HCT116 (cell line): ENCODE measurements at regions not wholly inside any gene's neighbourhood (a gene's known extent, or its start where the extent isn't known, plus 50 kb on each side); places are given as distances from the start of the nearest gene placed in this dataset.

Experiments used
- ATAC-seq: fragments of 200-7000 bp; cut with Tn5 transposase; 2 replicates; pipeline ENCODE4 v1.9.1; 2020; ENCODE audit warnings: mild to moderate bottlenecking, moderate library complexity
- BruUV-seq: library from RNA; stranded (reverse); fragments of 400-500 nt; replicated peaks from 2 replicates; lab custom pipeline; 2021; lab: Mats Ljungman, UMichigan
- CTCF ChIA-PET: fragments of 300-600 bp; sonication (Branson Sonifier 250); formaldehyde crosslinking; loops from one replicate; lab custom pipeline; 2021; ENCODE audit warnings: antibody characterized with exemption; lab: Charles Lee
- POLR2A ChIA-PET: fragments of 300-600, 350-600 bp; sonication (Branson Sonifier 250); formaldehyde crosslinking; loops from one replicate; lab custom pipeline; 2021; ENCODE audit warnings: antibody characterized with exemption; lab: Charles Lee
- RAD21 ChIA-PET, 2 experiments: fragments of 300-600 bp; sonication (Branson Sonifier 250); formaldehyde crosslinking; loops; one replicate each; lab custom pipeline; 2023; ENCODE audit warnings: low total read pairs in 2 of 2; ENCODE audit not compliant: uncharacterized antibody in 2 of 2, unreplicated experiment in 2 of 2, low non-redundant PET in 1 of 2; lab: Charles Lee
- DNase-seq: peaks from one replicate; pipeline ENCODE4 v3.0.0-alpha.2; 2010; ENCODE audit warnings: low read depth, low spot score
- H2AFZ ChIP-seq: fragments of 200-600 bp; shearing (Covaris generic), sonication (generic); 2 replicates; pipeline ENCODE4 v1.6.1; 2017; ENCODE audit warnings: low read depth, mixed run types, mixed read lengths, antibody characterized with exemption, low read length; ENCODE audit not compliant: poor library complexity, severe bottlenecking
- H3K27ac ChIP-seq: 2 replicates; pipeline ENCODE4 v1.5.1; 2012; ENCODE audit warnings: low read depth, low read length
- H3K27me3 ChIP-seq: fragments of 200-600 bp; sonication (generic); 2 replicates; pipeline ENCODE4 v1.6.1; 2016; ENCODE audit warnings: mixed run types, low read length, mixed read lengths; ENCODE audit not compliant: insufficient read depth
- H3K36me3 ChIP-seq, 2 experiments: fragments of 200-500 bp in 1 of 2; fragments of 200-600 bp in 1 of 2; sonication (Bioruptor generic) in 1 of 2; sonication (generic) in 1 of 2; 2 replicates each; pipeline versions ENCODE4 v1.5.1 to v1.6.1; 2014 to 2016; ENCODE audit warnings: low read length in 2 of 2, inconsistent platforms in 1 of 2, mixed read lengths in 1 of 2, mixed run types in 1 of 2; ENCODE audit not compliant: insufficient read depth in 2 of 2, control insufficient read depth in 1 of 2
- H3K4me1 ChIP-seq, 2 experiments: fragments of 200-600 bp in 1 of 2; sonication (generic) in 1 of 2; 2 replicates each; pipeline versions ENCODE4 v1.5.1 to v1.6.1; 2012 to 2017; ENCODE audit warnings: low read length in 2 of 2, inconsistent platforms in 1 of 2, mild to moderate bottlenecking in 1 of 2, mixed read lengths in 1 of 2, mixed run types in 1 of 2, moderate library complexity in 1 of 2; ENCODE audit not compliant: insufficient read depth in 2 of 2, control insufficient read depth in 1 of 2
- H3K4me2 ChIP-seq: fragments of 200-600 bp; sonication (generic); 2 replicates; pipeline ENCODE4 v1.6.1; 2017; ENCODE audit warnings: mixed run types, low read length, mixed read lengths
- H3K4me3 ChIP-seq, 2 experiments: fragments of 200-600 bp in 1 of 2; sonication (generic) in 1 of 2; replicated peaks in 1 of 2; 2 replicates each; pipeline ENCODE4 v1.5.1; 2011 to 2016; ENCODE audit warnings: low read length in 2 of 2, control low read depth in 1 of 2, low read depth in 1 of 2, mild to moderate bottlenecking in 1 of 2, mixed read lengths in 1 of 2, mixed run types in 1 of 2
- H3K79me2 ChIP-seq: fragments of 200-600 bp; sonication (generic); 2 replicates; pipeline ENCODE4 v1.6.1; 2017; ENCODE audit warnings: mild to moderate bottlenecking, mixed run types, low read length, moderate library complexity, mixed read lengths; ENCODE audit not compliant: insufficient read depth
- H3K9ac ChIP-seq: fragments of 200-600 bp; sonication (generic); 2 replicates; pipeline ENCODE4 v1.6.1; 2016; ENCODE audit warnings: low read length, mixed read lengths
- H3K9me2 ChIP-seq: fragments of 200-600 bp; sonication (generic), shearing (Covaris generic); 2 replicates; pipeline ENCODE4 v1.6.1; 2017; ENCODE audit warnings: mixed run types, mild to moderate bottlenecking, moderate library complexity; ENCODE audit not compliant: insufficient read depth
- H3K9me3 ChIP-seq, 2 experiments: fragments of 200-500 bp in 1 of 2; fragments of 200-600 bp in 1 of 2; sonication (Bioruptor generic) in 1 of 2; sonication (generic) in 1 of 2; 2 replicates each; pipeline ENCODE4 v1.6.1; 2014 to 2017; ENCODE audit warnings: low read length in 2 of 2, mixed read lengths in 2 of 2, inconsistent platforms in 1 of 2, low read depth in 1 of 2, mild to moderate bottlenecking in 1 of 2, mixed run types in 1 of 2, moderate library complexity in 1 of 2; ENCODE audit not compliant: control insufficient read depth in 1 of 2, insufficient read depth in 1 of 2
- H4K20me1 ChIP-seq: fragments of 200-600 bp; sonication (generic), shearing (Covaris generic); 2 replicates; pipeline ENCODE4 v1.6.1; 2017; ENCODE audit warnings: mixed run types, mild to moderate bottlenecking, moderate library complexity; ENCODE audit not compliant: insufficient read depth
- CBX3 ChIP-seq: IDR thresholded peaks from 2 replicates; pipeline ENCODE4 v1.6.1; 2012; ENCODE audit warnings: low read depth
- CEBPB ChIP-seq: IDR thresholded peaks from 2 replicates; pipeline ENCODE4 v1.6.1; 2012; ENCODE audit warnings: low read depth
- EGR1 ChIP-seq: IDR thresholded peaks from 2 replicates; pipeline ENCODE4 v1.6.1; 2012; ENCODE audit warnings: low read depth
- EZH2 ChIP-seq: fragments of 200-600 bp; sonication (generic); IDR thresholded peaks from 2 replicates; pipeline ENCODE4 v1.6.1; 2017; ENCODE audit warnings: antibody characterized with exemption, mixed run types
- EZH2phosphoT487 ChIP-seq: fragments of 200-600 bp; IDR thresholded peaks from 2 replicates; pipeline ENCODE4 v1.6.1; 2018; ENCODE audit warnings: antibody characterized with exemption, borderline replicate concordance
- JUND ChIP-seq: IDR thresholded peaks from 2 replicates; pipeline ENCODE4 v1.6.1; 2012
- POLR2A ChIP-seq: IDR thresholded peaks from 2 replicates; pipeline ENCODE4 v1.7.0; 2011; ENCODE audit warnings: borderline replicate concordance; ENCODE audit not compliant: insufficient read depth, insufficient read length; ENCODE audit errors: extremely low read depth
- POLR2AphosphoS5 ChIP-seq: IDR thresholded peaks from 2 replicates; pipeline ENCODE4 v1.6.1; 2011; ENCODE audit warnings: mild to moderate bottlenecking, low read depth, low read length, moderate library complexity
- RAD21 ChIP-seq: IDR thresholded peaks from 2 replicates; pipeline ENCODE4 v1.6.1; 2012; ENCODE audit warnings: low read depth, mild to moderate bottlenecking
- SIN3A ChIP-seq: IDR thresholded peaks from 2 replicates; pipeline ENCODE4 v1.6.1; 2012; ENCODE audit warnings: low read depth
- SRF ChIP-seq: IDR thresholded peaks from 2 replicates; pipeline ENCODE4 v1.6.1; 2012; ENCODE audit warnings: low read depth
- TCF7L2 ChIP-seq: IDR thresholded peaks from 2 replicates; pipeline ENCODE4 v1.7.0; 2011; ENCODE audit warnings: borderline replicate concordance, inconsistent platforms; ENCODE audit not compliant: insufficient read depth, insufficient read length; ENCODE audit errors: extremely low read depth
- ZBTB33 ChIP-seq: IDR thresholded peaks from 2 replicates; pipeline ENCODE4 v1.6.1; 2011; ENCODE audit warnings: mild to moderate bottlenecking, low read length, moderate library complexity; ENCODE audit not compliant: insufficient replicate concordance; ENCODE audit errors: extremely low read depth
- ZNF274 ChIP-seq: fragments of 200-500 bp; sonication (Bioruptor generic); IDR thresholded peaks from 2 replicates; pipeline ENCODE4 v1.6.1; 2014; ENCODE audit warnings: mild to moderate bottlenecking, low read depth, low read length, inconsistent platforms
- intact Hi-C: fragments of 100-400 bp; cut with micrococcal nuclease; formaldehyde crosslinking; loops from 2 replicates; pipeline ENCODE4 v1.10.0; 2022
- TF ChIP-seq, protein P1 (sequence below), 3 experiments: fragments of 200-600 bp in 1 of 3; sonication (generic) in 1 of 3; IDR thresholded peaks in 2 of 3; conservative IDR thresholded peaks in 1 of 3; 2 replicates each; pipeline ENCODE4 v1.5.1; 2012 to 2017; ENCODE audit warnings: low read depth in 2 of 3, low read length in 2 of 3, antibody characterized with exemption in 1 of 3, borderline replicate concordance in 1 of 3, control low read depth in 1 of 3, mild to moderate bottlenecking in 1 of 3, mixed read lengths in 1 of 3, mixed run types in 1 of 3, moderate library complexity in 1 of 3; ENCODE audit not compliant: insufficient read depth in 1 of 3
- TF ChIP-seq, protein P2 (sequence below): IDR thresholded peaks from 2 replicates; pipeline ENCODE4 v1.6.1; 2012

GRCh38 chr17:63094631-63095030 lies 128.6 kb downstream of the TANC2 start:
- ChIA-PET CTCF (no interaction called here), POLR2A (no interaction called here)
- H4K20me1 ChIP-seq = no peaks in the 10 kb centered on the region

GRCh38 chr17:63095459-63095858 lies 129.4 kb downstream of the TANC2 start:
- ATAC-seq (no peak), DNase-seq (no peak)
- Histone ChIP-seq H3K27ac (no peak overlapping the region), H2AFZ (no peak overlapping the region), H3K4me1 (no peaks in the 10 kb centered on the region), H3K4me2 (no peak overlapping the region), H3K9ac (no peak overlapping the region), H3K27me3 (no peaks in the 10 kb centered on the region), H4K20me1 (no peaks in the 10 kb centered on the region), H3K9me2 (no peaks in the 10 kb centered on the region), H3K36me3 (no peaks in the 10 kb centered on the region), H3K9me3 (no peaks in the 10 kb centered on the region), H3K4me3 (no peak overlapping the region), H3K79me2 (no peaks in the 10 kb centered on the region)
- POLR2A ChIA-PET = no interaction called here
- no TSS peak for BruUV-seq
- intact Hi-C loops = no loop called here
- RAD21 ChIA-PET = no interaction called here
- CTCF ChIA-PET = no interaction called here
- no peak for TF ChIP-seq SRF
- no peak for TF ChIP-seq EZH2
- TF ChIP-seq, protein P1, sequence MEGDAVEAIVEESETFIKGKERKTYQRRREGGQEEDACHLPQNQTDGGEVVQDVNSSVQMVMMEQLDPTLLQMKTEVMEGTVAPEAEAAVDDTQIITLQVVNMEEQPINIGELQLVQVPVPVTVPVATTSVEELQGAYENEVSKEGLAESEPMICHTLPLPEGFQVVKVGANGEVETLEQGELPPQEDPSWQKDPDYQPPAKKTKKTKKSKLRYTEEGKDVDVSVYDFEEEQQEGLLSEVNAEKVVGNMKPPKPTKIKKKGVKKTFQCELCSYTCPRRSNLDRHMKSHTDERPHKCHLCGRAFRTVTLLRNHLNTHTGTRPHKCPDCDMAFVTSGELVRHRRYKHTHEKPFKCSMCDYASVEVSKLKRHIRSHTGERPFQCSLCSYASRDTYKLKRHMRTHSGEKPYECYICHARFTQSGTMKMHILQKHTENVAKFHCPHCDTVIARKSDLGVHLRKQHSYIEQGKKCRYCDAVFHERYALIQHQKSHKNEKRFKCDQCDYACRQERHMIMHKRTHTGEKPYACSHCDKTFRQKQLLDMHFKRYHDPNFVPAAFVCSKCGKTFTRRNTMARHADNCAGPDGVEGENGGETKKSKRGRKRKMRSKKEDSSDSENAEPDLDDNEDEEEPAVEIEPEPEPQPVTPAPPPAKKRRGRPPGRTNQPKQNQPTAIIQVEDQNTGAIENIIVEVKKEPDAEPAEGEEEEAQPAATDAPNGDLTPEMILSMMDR (IDR thresholded peaks at IDR 0.05 in 2 of 3, conservative IDR thresholded peaks at IDR 0.05 in 1 of 3; ENCODE audit: borderline replicate concordance in 1 of 3, insufficient read depth in 1 of 3, low read depth in 2 of 3, low read length in 2 of 3) = no peak
- TF ChIP-seq RAD21 = no peak
- TF ChIP-seq ZBTB33 = no peak
- TF ChIP-seq JUND = no peak
- no peak for TF ChIP-seq EZH2phosphoT487
- no peak for TF ChIP-seq TCF7L2
- TF ChIP-seq, all 23 proteins: peak for 0

More at GRCh38 chr17:63094631-63095030, 128.6 kb downstream of the TANC2 start:
- Histone ChIP-seq H2AFZ (no peak overlapping the region), H3K4me3 (no peak overlapping the region), H3K9ac (no peak overlapping the region), H3K9me3 (no peaks in the 10 kb centered on the region)
- no peak for DNase-seq
- intact Hi-C loops = no loop called here
- TF ChIP-seq RAD21 (no peak), SIN3A (no peak), SRF (no peak), CEBPB (no peak), EZH2phosphoT487 (no peak), TCF7L2 (no peak), ZNF274 (no peak), POLR2A (no peak), CBX3 (no peak), EGR1 (no peak), POLR2AphosphoS5 (no peak), JUND (no peak)
- TF ChIP-seq, protein P2, sequence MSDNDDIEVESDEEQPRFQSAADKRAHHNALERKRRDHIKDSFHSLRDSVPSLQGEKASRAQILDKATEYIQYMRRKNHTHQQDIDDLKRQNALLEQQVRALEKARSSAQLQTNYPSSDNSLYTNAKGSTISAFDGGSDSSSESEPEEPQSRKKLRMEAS = no peak
- TF ChIP-seq, all 23 proteins: peak for 0
- Histone ChIP-seq H3K36me3 (no peaks in the 10 kb centered on the region), H3K27ac (no peak overlapping the region), H3K4me1 (no peaks in the 10 kb centered on the region), H3K4me2 (no peak overlapping the region), H3K9me2 (no peaks in the 10 kb centered on the region), H3K79me2 (no peaks in the 10 kb centered on the region), H3K27me3 (no peaks in the 10 kb centered on the region)
- ATAC-seq = no peak
- no TSS peak for BruUV-seq
- RAD21 ChIA-PET = no interaction called here
